Smooth muscle cell (in vitro differentiated cells): ENCODE measurements at regions not wholly inside any gene's neighbourhood (a gene's known extent, or its start where the extent isn't known, plus 50 kb on each side); places are given as distances from the start of the nearest gene placed in this dataset.

ENCODE experiments used
- DNase-seq: peaks from one replicate; lab custom pipeline; 2025; ENCODE audit not compliant: unreplicated experiment; lab: John Stamatoyannopoulos, UW
- H2AFZ ChIP-seq: fragments of 200-600 bp; sonication (generic); 2 replicates; pipeline ENCODE4 v1.6.0; 2016; ENCODE audit warnings: antibody characterized with exemption, low read depth, mild to moderate bottlenecking
- H3F3A ChIP-seq: fragments of 200-600 bp; sonication (generic); 2 replicates; pipeline ENCODE4 v1.6.0; 2017; ENCODE audit warnings: antibody characterized with exemption, low read depth
- H3K27ac ChIP-seq: fragments of 200-600 bp; sonication (generic); 2 replicates; pipeline ENCODE4 v1.5.1; 2016; ENCODE audit warnings: low read depth, mild to moderate bottlenecking
- H3K27me3 ChIP-seq: fragments of 200-600 bp; sonication (generic); 2 replicates; pipeline ENCODE4 v1.6.1; 2016; ENCODE audit warnings: low read depth, mild to moderate bottlenecking
- H3K36me3 ChIP-seq: fragments of 200-600 bp; sonication (generic); 2 replicates; pipeline ENCODE4 v1.5.1; 2016; ENCODE audit warnings: low read depth
- H3K4me1 ChIP-seq: fragments of 200-600 bp; sonication (generic); 2 replicates; pipeline ENCODE4 v1.5.1; 2016; ENCODE audit warnings: low read depth
- H3K4me2 ChIP-seq: fragments of 200-600 bp; sonication (generic); 2 replicates; pipeline ENCODE4 v1.6.0; 2016; ENCODE audit warnings: mild to moderate bottlenecking
- H3K4me3 ChIP-seq: fragments of 200-600 bp; sonication (generic); 2 replicates; pipeline ENCODE4 v1.5.1; 2016; ENCODE audit warnings: mild to moderate bottlenecking
- H3K79me2 ChIP-seq: fragments of 200-600 bp; sonication (generic); 2 replicates; pipeline ENCODE4 v1.6.0; 2016; ENCODE audit warnings: low read depth, mild to moderate bottlenecking
- H3K9ac ChIP-seq: fragments of 200-600 bp; sonication (generic); 2 replicates; pipeline ENCODE4 v1.6.0; 2016; ENCODE audit warnings: low read depth
- H3K9me3 ChIP-seq: fragments of 200-600 bp; sonication (generic); replicated peaks from 2 replicates; pipeline ENCODE4 v1.5.1; 2016; ENCODE audit warnings: low read depth
- H4K20me1 ChIP-seq: fragments of 200-600 bp; sonication (generic); 2 replicates; pipeline ENCODE4 v1.6.0; 2016; ENCODE audit warnings: low read depth
- CTCF ChIP-seq: fragments of 200-600 bp; sonication (generic); IDR thresholded peaks from 2 replicates; pipeline ENCODE4 v1.5.1; 2017; ENCODE audit warnings: borderline replicate concordance, mild to moderate bottlenecking, antibody characterized with exemption; ENCODE audit not compliant: insufficient read depth, poor library complexity, severe bottlenecking
- WGBS: methylation state at CpG from one replicate; pipeline ENCODE4 v1.1.7; 2016; ENCODE audit warnings: low lambda C conversion rate; 5-methylcytosine and 5-hydroxymethylcytosine counted together

GRCh38 chr2:81767187-81767912 is 1462.8 kb upstream of the LRRTM1 start:
- Histone ChIP-seq H2AFZ (peak overlapping the region; percentile 8), H3K27me3 (no peaks in the 10 kb centered on the region), H3K9ac (no peak overlapping the region), H3K27ac (peak overlapping the region; percentile 50), H3K4me1 (no peaks in the 10 kb centered on the region), H3F3A (no peaks in the 10 kb centered on the region), H3K79me2 (no peaks in the 10 kb centered on the region), H3K4me2 (peak overlapping the region; percentile 27), H3K9me3 (no peaks in the 10 kb centered on the region), H3K36me3 (no peaks in the 10 kb centered on the region), H3K4me3 (no peak overlapping the region), H4K20me1 (no peaks in the 10 kb centered on the region)
- 52% methylated on average over 5 of the region's 5 CpGs for WGBS
- no peak for TF ChIP-seq CTCF
- no peak for DNase-seq

- Histone ChIP-seq H3F3A (no peaks in the 10 kb centered on the region), H4K20me1 (no peaks in the 10 kb centered on the region), H3K79me2 (no peaks in the 10 kb centered on the region), H3K27ac (no peak overlapping the region), H3K9me3 (peaks cover 3% of the 10 kb centered on the region), H3K4me1 (no peaks in the 10 kb centered on the region), H3K4me3 (no peak overlapping the region), H2AFZ (no peak overlapping the region), H3K27me3 (no peaks in the 10 kb centered on the region), H3K36me3 (no peaks in the 10 kb centered on the region), H3K9ac (no peak overlapping the region), H3K4me2 (no peak overlapping the region)
- WGBS: 80% methylated on average over 2 of the region's 2 CpGs
- DNase-seq: no peak
- no peak for TF ChIP-seq CTCF
Measured at GRCh38 chr2:81747481-81748070, 1443.0 kb upstream of the LRRTM1 start.

- H2AFZ ChIP-seq: no peak overlapping the region
- TF ChIP-seq CTCF: no peak
- H3K4me3 ChIP-seq: no peak overlapping the region
- no peaks in the 10 kb centered on the region for H3K79me2 ChIP-seq
- H3K4me1 ChIP-seq: no peaks in the 10 kb centered on the region
- H3F3A ChIP-seq: no peaks in the 10 kb centered on the region
- no peak overlapping the region for H3K4me2 ChIP-seq
- no peak overlapping the region for H3K27ac ChIP-seq
- H3K36me3 ChIP-seq: no peaks in the 10 kb centered on the region
- DNase-seq: no peak
- no peaks in the 10 kb centered on the region for H4K20me1 ChIP-seq
- no peak overlapping the region for H3K9ac ChIP-seq
- no peaks in the 10 kb centered on the region for H3K27me3 ChIP-seq
- 89% methylated on average over 6 of the region's 6 CpGs for WGBS
- H3K9me3 ChIP-seq: peaks cover 2% of the 10 kb centered on the region
Measured at GRCh38 chr2:81739966-81740365, 1435.4 kb upstream of the LRRTM1 start.

GRCh38 chr2:81734981-81735380 is 1430.4 kb upstream of the LRRTM1 start:
- no peaks in the 10 kb centered on the region for H3K27me3 ChIP-seq
- no peaks in the 10 kb centered on the region for H3K79me2 ChIP-seq
- H2AFZ ChIP-seq: no peak overlapping the region
- H3K9ac ChIP-seq: no peak overlapping the region
- no peaks in the 10 kb centered on the region for H4K20me1 ChIP-seq
- DNase-seq: no peak
- no peak overlapping the region for H3K4me3 ChIP-seq
- no peaks in the 10 kb centered on the region for H3K36me3 ChIP-seq
- H3K4me2 ChIP-seq: no peak overlapping the region
- WGBS: 88% methylated on average over 1 of the region's 1 CpG
- TF ChIP-seq CTCF: no peak
- no peaks in the 10 kb centered on the region for H3F3A ChIP-seq
- H3K9me3 ChIP-seq: no peaks in the 10 kb centered on the region
- H3K27ac ChIP-seq: no peak overlapping the region
- no peaks in the 10 kb centered on the region for H3K4me1 ChIP-seq
